ENCODE measurements at regions not wholly inside any gene's neighbourhood (a gene's known extent, or its start where the extent isn't known, plus 50 kb on each side); places are given as distances from the start of the nearest gene placed in this dataset.

GRCh38 chr9:115956371-115956770 is 197.2 kb upstream of the PAPPA start:
- Histone ChIP-seq H2BK15ac (ENCODE audit: low read depth, low read length) (no peak overlapping the region), H3K79me2 (ENCODE audit: insufficient read depth, low read length) (no peaks in the 10 kb centered on the region), H3K4me2 (ENCODE audit: insufficient read depth, insufficient read length, low read length) (no peak overlapping the region), H3K9ac (ENCODE audit: extremely low read depth, insufficient read length, low read length) (no peak overlapping the region), H3T11ph (ENCODE audit: low read length) (no peak overlapping the region), H4K5ac (ENCODE audit: insufficient read length, low read depth, low read length) (no peak overlapping the region), H3K14ac (ENCODE audit: insufficient read depth, low read length) (no peak overlapping the region), H3K23me2 (ENCODE audit: insufficient read length, low read depth, low read length, poor library complexity, severe bottlenecking) (no peaks in the 10 kb centered on the region), H3K18ac (ENCODE audit: insufficient read length, low read depth, low read length) (no peak overlapping the region), H4K8ac (replicated peaks; ENCODE audit: insufficient read length, low read depth, low read length) (no peak overlapping the region), H3K4ac (ENCODE audit: low read depth, low read length) (no peak overlapping the region), H3K4me1 (ENCODE audit: insufficient read depth, low read length) (no peaks in the 10 kb centered on the region), H2AK5ac (ENCODE audit: insufficient read length, low read length) (no peak overlapping the region), H2AFZ (ENCODE audit: low read length) (no peak overlapping the region), H3K23ac (ENCODE audit: insufficient read length, low read depth, low read length) (no peak overlapping the region), H4K20me1 (ENCODE audit: control insufficient read depth, insufficient read depth, insufficient read length) (no peaks in the 10 kb centered on the region), H3K79me1 (ENCODE audit: insufficient read depth, low read depth, low read length, poor library complexity, severe bottlenecking) (no peaks in the 10 kb centered on the region), H2BK12ac (ENCODE audit: insufficient read length, low read depth, low read length) (no peak overlapping the region), H2BK20ac (ENCODE audit: low read depth, low read length, poor library complexity, severe bottlenecking) (no peak overlapping the region), H2BK120ac (ENCODE audit: low read depth, low read length, poor library complexity, severe bottlenecking) (no peak overlapping the region), H3K27ac (ENCODE audit: insufficient read length, low read depth, low read length) (no peak overlapping the region), H3K56ac (ENCODE audit: insufficient read length, low read depth, low read length) (no peak overlapping the region), H3K27me3 (ENCODE audit: insufficient read depth, low read length) (no peaks in the 10 kb centered on the region), H4K91ac (ENCODE audit: insufficient read length, low read depth, low read length) (no peak overlapping the region), H3K9me3 (ENCODE audit: control insufficient read depth, low read depth, low read length) (no peaks in the 10 kb centered on the region), H2BK5ac (ENCODE audit: insufficient read length, low read length) (no peak overlapping the region)
- no peak overlapping the region for H3K27ac Mint-ChIP-seq
- peaks cover 2 to 4% (median 3%) of the 10 kb centered on the region in 3 experiments; a peak in 4 of 7 replicates for H3K36me3 Mint-ChIP-seq (ENCODE audit: insufficient read depth in 1 of 3, low read depth in 3 of 3)
- H3K9me3 Mint-ChIP-seq = peaks cover 0 to 3% of the 10 kb centered on the region in 2 experiments; a peak in 3 of 5 replicates
- peaks cover 0 to 6% of the 10 kb centered on the region in 2 experiments; a peak in 2 of 4 replicates for H3K4me1 Mint-ChIP-seq
- TF ChIP-seq, protein P1, sequence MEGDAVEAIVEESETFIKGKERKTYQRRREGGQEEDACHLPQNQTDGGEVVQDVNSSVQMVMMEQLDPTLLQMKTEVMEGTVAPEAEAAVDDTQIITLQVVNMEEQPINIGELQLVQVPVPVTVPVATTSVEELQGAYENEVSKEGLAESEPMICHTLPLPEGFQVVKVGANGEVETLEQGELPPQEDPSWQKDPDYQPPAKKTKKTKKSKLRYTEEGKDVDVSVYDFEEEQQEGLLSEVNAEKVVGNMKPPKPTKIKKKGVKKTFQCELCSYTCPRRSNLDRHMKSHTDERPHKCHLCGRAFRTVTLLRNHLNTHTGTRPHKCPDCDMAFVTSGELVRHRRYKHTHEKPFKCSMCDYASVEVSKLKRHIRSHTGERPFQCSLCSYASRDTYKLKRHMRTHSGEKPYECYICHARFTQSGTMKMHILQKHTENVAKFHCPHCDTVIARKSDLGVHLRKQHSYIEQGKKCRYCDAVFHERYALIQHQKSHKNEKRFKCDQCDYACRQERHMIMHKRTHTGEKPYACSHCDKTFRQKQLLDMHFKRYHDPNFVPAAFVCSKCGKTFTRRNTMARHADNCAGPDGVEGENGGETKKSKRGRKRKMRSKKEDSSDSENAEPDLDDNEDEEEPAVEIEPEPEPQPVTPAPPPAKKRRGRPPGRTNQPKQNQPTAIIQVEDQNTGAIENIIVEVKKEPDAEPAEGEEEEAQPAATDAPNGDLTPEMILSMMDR (conservative IDR thresholded peaks at IDR 0.05) = no peak
- H3K4me3 Mint-ChIP-seq = no peak overlapping the region
- peaks cover under 1% of the 10 kb centered on the region; the same call in 1 of the 2 replicates for H3K27me3 Mint-ChIP-seq (ENCODE audit: low read depth)
- no peak for DNase-seq
- WGBS (ENCODE audit: extremely low coverage, insufficient read length, low lambda C conversion rate) = no CpG with 5 or more reads among the region's 3 CpGs
